Testis (tissue), 2 donors: ENCODE measurements at regions not wholly inside any gene's neighbourhood (a gene's known extent, or its start where the extent isn't known, plus 50 kb on each side); places are given as distances from the start of the nearest gene placed in this dataset.
"Not testable (repeated sequence)": the region's sequence is repeated elsewhere in the genome, so short reads cannot be mapped to it uniquely, and the experiment has no call there.

Experiments
- DNase-seq: peaks from one replicate; pipeline ENCODE4 v3.0.0-alpha.2; 2019
- H3K27ac ChIP-seq, 2 donors: fragments of 200-600 bp; sonication (generic); one replicate each; pipeline ENCODE4 v1.5.1; 2019
- H3K27me3 ChIP-seq: fragments of 200-600 bp; sonication (generic); one replicate; pipeline ENCODE4 v1.5.1; 2019
- H3K36me3 ChIP-seq: fragments of 200-600 bp; sonication (generic); one replicate; pipeline ENCODE4 v1.5.1; 2017; ENCODE audit warnings: low read depth; ENCODE audit errors: missing control alignments
- H3K4me1 ChIP-seq: fragments of 200-600 bp; sonication (generic); one replicate; pipeline ENCODE4 v1.5.1; 2019
- H3K4me3 ChIP-seq, 2 donors: fragments of 200-600 bp; sonication (generic); one replicate each; pipeline ENCODE4 v1.5.1; 2017 to 2019
- H3K9me3 ChIP-seq: fragments of 200-600 bp; sonication (generic); one replicate; pipeline ENCODE4 v1.5.1; 2017
- CTCF ChIP-seq, 3 experiments: fragments of 450-650 bp in 2 of 3; fragments of 200-600 bp in 1 of 3; sonication (generic) in 1 of 3; IDR thresholded peaks; one replicate each; pipeline ENCODE4 v1.5.1; 2016 to 2019; ENCODE audit warnings: antibody characterized with exemption in 3 of 3, mild to moderate bottlenecking in 2 of 3, moderate library complexity in 1 of 3
- POLR2A ChIP-seq: fragments of 450-650 bp; IDR thresholded peaks from one replicate; pipeline ENCODE4 v1.6.1; 2017; ENCODE audit warnings: antibody characterized with exemption, mild to moderate bottlenecking, moderate library complexity
- WGBS, 2 donors: methylation state at CpG; one replicate each; pipeline ENCODE4 v1.1.5; 2018; 5-methylcytosine and 5-hydroxymethylcytosine counted together
- intact Hi-C: fragments of 100-400 bp; cut with DNase I; formaldehyde crosslinking; loops from one replicate; pipeline ENCODE4 v1.15.1; 2023; ENCODE audit warnings: low total_unique reads

GRCh38 chrX:142891046-142891445 lies 134.7 kb upstream of the SPANXN4 start:
- no peaks in the 10 kb centered on the region for H3K36me3 ChIP-seq
- DNase-seq = no peak
- no peaks in the 10 kb centered on the region for H3K4me1 ChIP-seq
- no peak overlapping the region for H3K27ac ChIP-seq
- TF ChIP-seq CTCF (IDR thresholded peaks at IDR 0.05) (no peak), POLR2A (no peak)
- no peak overlapping the region for H3K4me3 ChIP-seq
- H3K27me3 ChIP-seq = no peaks in the 10 kb centered on the region
- WGBS, 2 donors = 65 to 91% methylated on average over 5 to 6 of the region's 6 CpGs
- no peaks in the 10 kb centered on the region for H3K9me3 ChIP-seq
- intact Hi-C loops = no loop called here

DNA sequence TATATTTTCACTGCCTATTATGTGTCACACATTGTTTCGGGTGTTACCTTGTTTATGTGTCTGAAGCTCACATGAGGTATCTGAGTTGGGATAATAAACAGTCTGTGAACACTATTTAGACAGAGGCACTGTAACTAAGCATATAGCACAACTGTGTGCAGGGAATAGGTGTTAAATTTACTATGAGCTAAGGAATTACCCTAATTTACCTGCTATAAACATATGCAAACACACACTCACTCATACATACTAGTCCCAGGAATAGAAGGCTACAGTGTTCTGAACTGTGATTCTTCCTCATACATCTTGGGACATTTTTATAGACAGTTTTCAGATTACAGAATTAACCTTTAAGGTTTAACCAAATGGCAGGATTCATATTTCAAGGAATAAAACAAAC lies 127.6 kb upstream of the SPANXN4 start:
- TF ChIP-seq POLR2A (no peak), CTCF (IDR thresholded peaks at IDR 0.05) (no peak)
- H3K27me3 ChIP-seq = no peaks in the 10 kb centered on the region
- no peak overlapping the region for H3K4me3 ChIP-seq
- no peaks in the 10 kb centered on the region for H3K36me3 ChIP-seq
- no peaks in the 10 kb centered on the region for H3K4me1 ChIP-seq
- intact Hi-C loops = no loop called here
- no peak overlapping the region for H3K27ac ChIP-seq
- WGBS, 2 donors = 85 to 100% methylated on average over 1 of the region's 1 CpG
- H3K9me3 ChIP-seq = no peaks in the 10 kb centered on the region
- DNase-seq = no peak

DNA sequence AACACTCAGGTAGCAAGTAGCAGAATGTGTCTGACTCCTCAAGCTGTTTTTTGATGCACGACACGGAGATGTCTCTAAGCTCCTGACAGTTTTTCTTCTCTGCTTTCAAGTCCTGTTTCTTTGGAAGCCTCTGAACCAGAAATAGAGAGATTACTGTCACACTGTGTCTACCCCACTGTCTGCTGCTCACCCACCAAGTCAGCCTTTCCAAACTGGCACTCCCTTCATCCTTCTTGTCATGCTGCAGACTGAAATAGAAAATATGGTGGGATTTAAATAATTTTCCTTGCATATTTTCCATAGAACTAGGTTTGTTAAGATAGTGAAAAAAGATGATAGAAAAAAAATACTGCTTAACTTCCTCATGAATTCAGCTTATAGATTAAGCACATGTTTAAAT lies 102.5 kb upstream of the SPANXN4 start:
- intact Hi-C loops = no loop called here
- no peaks in the 10 kb centered on the region for H3K36me3 ChIP-seq
- no peak for TF ChIP-seq CTCF (IDR thresholded peaks at IDR 0.05)

GRCh38 chrX:142938793-142939192 lies 86.9 kb upstream of the SPANXN4 start:
- Histone ChIP-seq H3K27me3 (no peaks in the 10 kb centered on the region), H3K9me3 (no peaks in the 10 kb centered on the region), H3K4me3 (no peak overlapping the region), H3K36me3 (no peaks in the 10 kb centered on the region), H3K4me1 (no peaks in the 10 kb centered on the region), H3K27ac (no peak overlapping the region)
- 88 to 95% methylated on average over 3 of the region's 3 CpGs for WGBS, 2 donors
- no peak for TF ChIP-seq POLR2A
- TF ChIP-seq CTCF (IDR thresholded peaks at IDR 0.05) = no peak
- intact Hi-C loops = no loop called here
- no peak for DNase-seq

More for the DNA sequence above, 102.5 kb upstream of the SPANXN4 start:
- 94% methylated on average over 2 of the region's 2 CpGs; no CpG with 5 or more reads in 1 of the 2 donors for WGBS, 2 donors
- no peak overlapping the region for H3K27ac ChIP-seq
- no peaks in the 10 kb centered on the region for H3K4me1 ChIP-seq
- H3K27me3 ChIP-seq = no peaks in the 10 kb centered on the region
- DNase-seq = no peak
- no peaks in the 10 kb centered on the region for H3K9me3 ChIP-seq
- H3K4me3 ChIP-seq = no peak overlapping the region

GRCh38 chrX:142972147-142972809 lies 53.5 kb upstream of the SPANXN4 start:
- H3K27me3 ChIP-seq, intact Hi-C loops, H3K36me3 ChIP-seq, H3K27ac ChIP-seq, DNase-seq, H3K4me3 ChIP-seq, H3K4me1 ChIP-seq, H3K9me3 ChIP-seq: not testable (repeated sequence)
- WGBS, 2 donors = 93% methylated on average over 21 of the region's 27 CpGs; no CpG with 5 or more reads in 1 of the 2 donors
